ENCODE measurements at regions not wholly inside any gene's neighbourhood (a gene's known extent, or its start where the extent isn't known, plus 50 kb on each side); places are given as distances from the start of the nearest gene placed in this dataset.

DNA sequence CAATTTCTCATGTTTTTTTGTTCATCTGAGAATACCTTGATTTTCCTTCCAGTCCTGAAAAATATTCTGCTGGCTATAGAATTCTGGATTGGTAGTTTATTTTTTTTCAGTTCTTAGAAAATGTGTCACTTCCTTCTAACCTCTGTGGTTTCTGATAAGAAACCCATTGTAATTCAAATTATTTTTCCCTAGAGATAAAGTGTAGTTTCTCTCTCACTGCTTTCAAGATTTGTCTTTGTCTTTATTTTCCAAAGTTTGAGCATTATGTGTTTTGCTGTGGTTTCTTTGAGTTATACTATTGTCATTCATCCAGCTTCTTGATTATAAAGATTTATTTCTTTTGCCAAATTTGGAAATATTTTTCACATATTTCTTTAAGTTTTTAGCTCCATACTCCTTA is 324.0 kb upstream of the SPRY2 start:
- TF ChIP-seq CTCF (IDR thresholded peaks at IDR 0.05; ENCODE audit: insufficient read depth, low read length) (no peak), POLR2AphosphoS5 (IDR thresholded peaks at IDR 0.05; ENCODE audit: low read depth) (no peak), SPI1 (IDR thresholded peaks at IDR 0.05; ENCODE audit: borderline replicate concordance, low read depth) (no peak), GABPA (IDR thresholded peaks at IDR 0.05; ENCODE audit: low read depth) (no peak)
- TF ChIP-seq, protein P1, sequence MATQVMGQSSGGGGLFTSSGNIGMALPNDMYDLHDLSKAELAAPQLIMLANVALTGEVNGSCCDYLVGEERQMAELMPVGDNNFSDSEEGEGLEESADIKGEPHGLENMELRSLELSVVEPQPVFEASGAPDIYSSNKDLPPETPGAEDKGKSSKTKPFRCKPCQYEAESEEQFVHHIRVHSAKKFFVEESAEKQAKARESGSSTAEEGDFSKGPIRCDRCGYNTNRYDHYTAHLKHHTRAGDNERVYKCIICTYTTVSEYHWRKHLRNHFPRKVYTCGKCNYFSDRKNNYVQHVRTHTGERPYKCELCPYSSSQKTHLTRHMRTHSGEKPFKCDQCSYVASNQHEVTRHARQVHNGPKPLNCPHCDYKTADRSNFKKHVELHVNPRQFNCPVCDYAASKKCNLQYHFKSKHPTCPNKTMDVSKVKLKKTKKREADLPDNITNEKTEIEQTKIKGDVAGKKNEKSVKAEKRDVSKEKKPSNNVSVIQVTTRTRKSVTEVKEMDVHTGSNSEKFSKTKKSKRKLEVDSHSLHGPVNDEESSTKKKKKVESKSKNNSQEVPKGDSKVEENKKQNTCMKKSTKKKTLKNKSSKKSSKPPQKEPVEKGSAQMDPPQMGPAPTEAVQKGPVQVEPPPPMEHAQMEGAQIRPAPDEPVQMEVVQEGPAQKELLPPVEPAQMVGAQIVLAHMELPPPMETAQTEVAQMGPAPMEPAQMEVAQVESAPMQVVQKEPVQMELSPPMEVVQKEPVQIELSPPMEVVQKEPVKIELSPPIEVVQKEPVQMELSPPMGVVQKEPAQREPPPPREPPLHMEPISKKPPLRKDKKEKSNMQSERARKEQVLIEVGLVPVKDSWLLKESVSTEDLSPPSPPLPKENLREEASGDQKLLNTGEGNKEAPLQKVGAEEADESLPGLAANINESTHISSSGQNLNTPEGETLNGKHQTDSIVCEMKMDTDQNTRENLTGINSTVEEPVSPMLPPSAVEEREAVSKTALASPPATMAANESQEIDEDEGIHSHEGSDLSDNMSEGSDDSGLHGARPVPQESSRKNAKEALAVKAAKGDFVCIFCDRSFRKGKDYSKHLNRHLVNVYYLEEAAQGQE (IDR thresholded peaks at IDR 0.05; ENCODE audit: insufficient replicate concordance, low read depth): no peak

Data from HL-60 (cell line).